ENCODE measurements at regions not wholly inside any gene's neighbourhood (a gene's known extent, or its start where the extent isn't known, plus 50 kb on each side); places are given as distances from the start of the nearest gene placed in this dataset.

GRCh38 chr1:106289265-106289928 is 767.1 kb upstream of the PRMT6 start:
- Histone ChIP-seq H3K4me3 (no peak overlapping the region), H3K27ac (no peak overlapping the region), H3K9me3 (replicated peaks in 1 of 11) (no peaks in the 10 kb centered on the region), H3K4me2 (no peak overlapping the region), H3K9ac (no peak overlapping the region), H4K20me1 (no peaks in the 10 kb centered on the region), H3K36me3 (no peaks in the 10 kb centered on the region), H3K4me1 (no peaks in the 10 kb centered on the region), H3K27me3 (no peaks in the 10 kb centered on the region)
- TF ChIP-seq Cebpa-rat (IDR thresholded peaks at IDR 0.05), result no peak; a peak in 1 of 22 replicates

GRCh38 chr1:106290805-106291501 is 765.5 kb upstream of the PRMT6 start:
- no peaks in the 10 kb centered on the region for H3K36me3 ChIP-seq
- H4K20me1 ChIP-seq, result no peaks in the 10 kb centered on the region
- no peaks in the 10 kb centered on the region for H3K27me3 ChIP-seq
- H3K4me2 ChIP-seq, result no peak overlapping the region
- H3K9me3 ChIP-seq (replicated peaks in 1 of 11), result no peaks in the 10 kb centered on the region
- no peak overlapping the region for H3K27ac ChIP-seq
- TF ChIP-seq Cebpa-rat (IDR thresholded peaks at IDR 0.05), result no peak
- no peak overlapping the region for H3K4me3 ChIP-seq
- H3K4me1 ChIP-seq, result no peaks in the 10 kb centered on the region
- H3K9ac ChIP-seq, result no peak overlapping the region

GRCh38 chr1:106292130-106292529 is 764.3 kb upstream of the PRMT6 start:
- TF ChIP-seq Cebpa-rat (IDR thresholded peaks at IDR 0.05), result no peak
- H3K4me2 ChIP-seq, result no peak overlapping the region
- no peak overlapping the region for H3K4me3 ChIP-seq
- no peaks in the 10 kb centered on the region for H4K20me1 ChIP-seq
- H3K27ac ChIP-seq, result no peak overlapping the region
- H3K27me3 ChIP-seq, result no peaks in the 10 kb centered on the region
- no peaks in the 10 kb centered on the region for H3K36me3 ChIP-seq
- H3K9me3 ChIP-seq (replicated peaks in 1 of 11), result no peaks in the 10 kb centered on the region
- no peaks in the 10 kb centered on the region for H3K4me1 ChIP-seq
- no peak overlapping the region for H3K9ac ChIP-seq

GRCh38 chr1:106296431-106296830 is 760.0 kb upstream of the PRMT6 start:
- TF ChIP-seq Cebpa-rat (IDR thresholded peaks at IDR 0.05), result no peak
- no peak overlapping the region for H3K4me3 ChIP-seq

GRCh38 chr1:106304106-106304505 is 752.4 kb upstream of the PRMT6 start:
- Histone ChIP-seq H3K4me1 (no peaks in the 10 kb centered on the region), H4K20me1 (no peaks in the 10 kb centered on the region), H3K4me2 (no peak overlapping the region), H3K27me3 (no peaks in the 10 kb centered on the region), H3K36me3 (no peaks in the 10 kb centered on the region), H3K4me3 (no peak overlapping the region), H3K9ac (no peak overlapping the region), H3K9me3 (replicated peaks in 1 of 11) (peaks cover 18 to 29% (median 21%) of the 10 kb centered on the region in 11 experiments), H3K27ac (no peak overlapping the region)
- TF ChIP-seq Cebpa-rat (IDR thresholded peaks at IDR 0.05), result no peak

More at GRCh38 chr1:106296431-106296830, 760.0 kb upstream of the PRMT6 start:
- Histone ChIP-seq H3K27ac (no peak overlapping the region), H3K9me3 (replicated peaks in 1 of 11) (no peaks in the 10 kb centered on the region), H3K4me1 (no peaks in the 10 kb centered on the region), H4K20me1 (no peaks in the 10 kb centered on the region), H3K27me3 (no peaks in the 10 kb centered on the region), H3K9ac (no peak overlapping the region), H3K36me3 (no peaks in the 10 kb centered on the region), H3K4me2 (no peak overlapping the region)

- no peak overlapping the region for H3K27ac ChIP-seq
- H3K9ac ChIP-seq, result no peak overlapping the region
- H3K27me3 ChIP-seq, result no peaks in the 10 kb centered on the region
- H3K36me3 ChIP-seq, result no peaks in the 10 kb centered on the region
- no peak overlapping the region for H3K4me3 ChIP-seq
- no peak for TF ChIP-seq Cebpa-rat (IDR thresholded peaks at IDR 0.05)
- no peaks in the 10 kb centered on the region for H3K4me1 ChIP-seq
- no peak overlapping the region for H3K4me2 ChIP-seq
- no peaks in the 10 kb centered on the region for H4K20me1 ChIP-seq
- peaks cover 0 to 6% (median 3%) of the 10 kb centered on the region in 11 experiments; a peak in 5 of 22 replicates for H3K9me3 ChIP-seq (replicated peaks in 1 of 11)
Observed at GRCh38 chr1:106319612-106320011, 736.9 kb upstream of the PRMT6 start.

GRCh38 chr1:106325600-106325999 is 730.9 kb upstream of the PRMT6 start:
- H3K9ac ChIP-seq, result no peak overlapping the region
- no peaks in the 10 kb centered on the region for H3K9me3 ChIP-seq (replicated peaks in 1 of 11)
- no peak for TF ChIP-seq Cebpa-rat (IDR thresholded peaks at IDR 0.05)
- H3K4me3 ChIP-seq, result no peak overlapping the region
- H3K27ac ChIP-seq, result no peak overlapping the region
- no peaks in the 10 kb centered on the region for H3K4me1 ChIP-seq
- H3K4me2 ChIP-seq, result no peak overlapping the region
- no peaks in the 10 kb centered on the region for H3K27me3 ChIP-seq
- H4K20me1 ChIP-seq, result no peaks in the 10 kb centered on the region
- H3K36me3 ChIP-seq, result no peaks in the 10 kb centered on the region

GRCh38 chr1:106344494-106344893 is 712.0 kb upstream of the PRMT6 start:
- H3K9me3 ChIP-seq (replicated peaks in 1 of 11), result peaks cover 6 to 14% (median 9%) of the 10 kb centered on the region in 11 experiments; a peak in 20 of 22 replicates
- no peaks in the 10 kb centered on the region for H3K36me3 ChIP-seq
- no peak overlapping the region for H3K4me3 ChIP-seq
- no peaks in the 10 kb centered on the region for H3K27me3 ChIP-seq
- no peak overlapping the region for H3K27ac ChIP-seq
- H3K4me1 ChIP-seq, result no peaks in the 10 kb centered on the region
- no peak overlapping the region for H3K4me2 ChIP-seq
- H4K20me1 ChIP-seq, result no peaks in the 10 kb centered on the region
- H3K9ac ChIP-seq, result no peak overlapping the region
- no peak for TF ChIP-seq Cebpa-rat (IDR thresholded peaks at IDR 0.05)

GRCh38 chr1:106360252-106360651 is 696.2 kb upstream of the PRMT6 start:
- Histone ChIP-seq H4K20me1 (no peaks in the 10 kb centered on the region), H3K27ac (no peak overlapping the region), H3K9me3 (replicated peaks in 1 of 11) (peaks cover 18 to 28% (median 24%) of the 10 kb centered on the region in 11 experiments), H3K4me2 (no peak overlapping the region), H3K36me3 (no peaks in the 10 kb centered on the region), H3K4me1 (no peaks in the 10 kb centered on the region), H3K9ac (no peak overlapping the region), H3K4me3 (no peak overlapping the region), H3K27me3 (no peaks in the 10 kb centered on the region)
- no peak for TF ChIP-seq Cebpa-rat (IDR thresholded peaks at IDR 0.05)
